Activated CD4-positive, CD25-positive, alpha-beta regulatory T cell treated with anti-CD3 and anti-CD28 coated beads, Interleukin-2, amount 50 U/mL, for 72 hours (primary cell): ENCODE measurements at regions not wholly inside any gene's neighbourhood (a gene's known extent, or its start where the extent isn't known, plus 50 kb on each side); places are given as distances from the start of the nearest gene placed in this dataset.

Experiments used
- DNase-seq: peaks from one replicate; pipeline ENCODE4 v3.0.0; 2021

GRCh38 chr7:45235905-45236304, 78.3 kb downstream of the RAMP3 start:
- no peak for DNase-seq

- DNase-seq: no peak
These were observed 79.1 kb downstream of the RAMP3 start for GRCh38 chr7:45236666-45237065.

DNA sequence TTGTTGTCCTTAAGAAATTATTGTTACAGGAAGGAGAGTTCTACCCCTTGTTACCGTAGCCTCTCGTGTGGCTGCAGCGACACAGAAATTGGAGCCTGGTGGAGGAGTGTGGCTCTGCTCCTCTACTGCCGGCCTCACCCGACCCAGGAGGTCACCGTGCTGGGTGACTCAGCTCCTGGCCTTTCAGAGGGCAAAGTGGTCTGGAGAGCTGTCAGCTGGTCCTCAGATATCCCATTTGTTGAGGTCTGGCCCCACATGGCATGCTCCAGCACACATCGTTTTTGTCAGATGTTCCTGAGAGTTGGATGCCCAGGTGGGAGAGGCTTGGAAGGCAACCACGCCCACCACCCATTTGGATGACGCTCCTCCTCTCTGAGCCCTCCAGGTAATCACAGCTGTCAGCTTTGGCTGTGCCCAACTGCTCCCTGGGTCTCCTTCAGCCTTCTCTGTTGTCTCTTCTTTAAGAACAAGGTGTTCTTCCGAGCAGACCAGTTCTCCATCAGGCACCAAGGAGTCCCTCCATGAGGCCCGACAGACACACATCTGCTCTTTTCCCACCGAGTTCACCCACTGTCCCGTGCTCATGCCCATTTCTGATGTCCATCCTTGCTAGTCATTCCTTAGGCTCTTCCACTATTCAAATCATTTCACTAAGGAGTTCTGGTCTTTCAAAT, 80.3 kb downstream of the RAMP3 start:
- no peak for DNase-seq

- DNase-seq: no peak
These were observed 81.2 kb downstream of the RAMP3 start for GRCh38 chr7:45238806-45239205.

GRCh38 chr7:45239486-45239885, 81.9 kb downstream of the RAMP3 start:
- no peak for DNase-seq

DNA sequence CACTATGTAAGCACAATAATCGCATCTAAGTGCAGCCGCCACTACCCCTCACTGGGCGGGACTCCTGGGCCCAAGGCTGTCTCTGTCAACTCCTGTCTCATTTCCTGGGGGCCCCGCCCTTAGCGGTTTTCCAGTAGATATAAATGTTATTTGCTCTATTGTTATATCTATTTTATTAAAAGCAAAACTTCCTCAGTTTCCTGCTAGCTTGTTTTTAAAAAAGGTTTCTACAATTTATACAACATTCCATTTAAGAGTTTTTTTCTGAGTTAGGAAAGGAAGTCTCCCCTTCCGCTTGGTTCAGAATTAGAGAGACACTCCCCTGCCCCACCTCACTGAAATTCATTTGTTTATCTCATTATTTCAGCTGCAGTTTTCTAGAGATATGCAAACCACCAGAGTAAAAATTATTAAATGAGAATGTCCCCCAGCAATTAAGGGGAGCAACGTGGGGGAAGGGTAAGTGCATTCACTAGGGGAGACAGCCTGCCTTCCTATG, 82.7 kb downstream of the RAMP3 start:
- no peak for DNase-seq

GRCh38 chr7:45240926-45241325, 83.3 kb downstream of the RAMP3 start:
- no peak for DNase-seq

DNA sequence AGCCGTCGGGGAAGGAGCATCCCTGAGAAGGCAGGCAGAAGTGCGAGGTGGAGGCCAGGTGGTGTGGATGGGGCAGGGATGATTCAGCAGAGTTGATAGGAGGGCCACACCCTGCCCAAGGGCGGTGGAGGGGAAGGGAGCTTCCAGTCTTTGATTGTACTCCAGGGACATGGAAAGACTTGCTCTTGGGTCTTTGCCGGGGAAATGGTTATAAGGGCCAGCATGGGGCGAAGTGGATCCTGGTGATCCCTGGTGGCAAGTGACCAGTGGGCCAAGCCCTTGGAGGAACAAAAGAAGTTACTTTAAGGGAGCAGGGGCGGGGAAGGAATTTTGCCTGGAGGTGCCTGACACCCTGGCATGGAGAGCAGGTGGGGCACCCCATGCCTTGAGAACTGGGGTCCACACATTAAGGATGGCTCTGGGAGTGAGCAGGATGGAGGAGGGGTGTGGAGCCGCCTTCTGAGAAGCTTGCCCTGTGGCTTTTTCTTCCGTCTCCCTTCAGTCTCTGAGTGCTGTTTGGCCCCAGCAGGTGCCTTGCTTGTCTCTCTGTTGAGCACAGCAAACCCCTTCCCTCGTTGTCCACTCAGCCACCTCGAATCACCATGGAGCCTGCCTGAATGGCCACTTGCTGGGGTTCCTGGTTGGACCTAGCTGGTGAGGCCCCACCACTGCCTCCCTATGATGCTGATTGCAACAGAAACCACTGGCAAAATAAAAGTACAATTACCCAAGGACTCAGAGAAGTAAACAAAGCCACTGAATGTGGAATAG, 83.9 kb downstream of the RAMP3 start:
- DNase-seq: no peak

GRCh38 chr7:45242261-45242660, 84.7 kb downstream of the RAMP3 start:
- DNase-seq: no peak

- no peak for DNase-seq
These were observed 85.1 kb downstream of the RAMP3 start for GRCh38 chr7:45242698-45243097.

DNA sequence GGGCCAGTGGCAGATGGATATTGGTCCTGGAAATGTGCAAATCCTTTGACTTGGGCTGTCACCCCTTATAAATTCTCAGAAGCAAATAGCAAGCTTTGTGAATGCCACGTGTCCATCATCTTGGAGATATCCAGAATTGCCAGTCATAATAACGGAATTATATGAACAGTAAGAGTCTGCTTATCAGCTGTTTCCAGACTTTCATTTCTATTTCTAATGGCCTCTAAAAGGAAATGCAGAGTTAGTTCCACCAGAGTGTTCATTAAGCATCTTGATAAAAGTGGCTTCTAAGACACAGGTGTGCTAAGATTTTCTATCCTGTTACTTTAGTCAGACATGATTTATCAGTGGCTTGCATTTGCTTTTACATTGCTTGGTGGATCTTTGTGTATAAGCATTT, 87.4 kb downstream of the RAMP3 start:
- no peak for DNase-seq

GRCh38 chr7:45246339-45246738, 88.7 kb downstream of the RAMP3 start:
- DNase-seq: no peak

- no peak for DNase-seq
These were observed 94.7 kb downstream of the RAMP3 start for GRCh38 chr7:45252248-45252647.

GRCh38 chr7:45252857-45253256, 95.3 kb downstream of the RAMP3 start:
- no peak for DNase-seq

DNA sequence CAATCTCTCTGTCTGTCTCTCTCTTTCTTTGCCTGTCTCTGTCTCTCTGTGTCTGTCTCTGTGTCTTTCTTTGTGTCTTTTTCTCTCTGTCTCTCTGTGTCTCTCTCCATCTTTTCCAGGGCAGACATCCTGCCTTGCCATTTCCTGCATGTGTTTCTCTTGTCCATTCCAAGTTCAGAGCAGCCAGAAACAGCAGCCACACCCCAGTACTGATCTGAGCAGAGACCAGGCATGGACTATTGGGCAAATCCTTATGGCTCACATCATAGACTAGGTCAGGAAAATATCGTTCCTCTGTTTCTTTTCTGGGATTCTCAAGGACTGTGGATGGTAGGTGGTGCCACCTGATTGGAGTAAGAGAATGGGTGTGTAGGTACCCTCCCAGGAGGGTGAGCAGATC, 95.8 kb downstream of the RAMP3 start:
- DNase-seq: no peak

DNA sequence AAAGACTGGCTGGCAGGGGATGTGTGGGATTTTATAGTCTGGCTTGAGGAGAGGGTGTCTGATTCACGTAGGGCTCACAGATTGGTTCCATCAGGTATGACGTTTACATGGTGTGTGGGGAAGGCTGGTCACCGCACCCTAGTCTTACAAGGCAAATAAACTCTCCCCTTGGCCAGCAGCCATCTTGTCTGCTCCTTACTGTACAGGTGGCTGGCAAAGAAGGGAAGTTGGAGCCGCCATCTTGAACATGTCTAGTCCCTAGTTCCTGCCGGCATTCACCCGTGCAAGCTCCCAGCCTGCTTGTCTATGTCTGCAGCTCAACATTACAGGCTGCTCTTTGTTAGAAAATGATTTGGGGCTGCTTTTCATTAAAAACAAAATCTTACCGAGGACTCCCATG, 97.6 kb downstream of the RAMP3 start:
- DNase-seq: no peak

GRCh38 chr7:45256309-45256708, 98.7 kb downstream of the RAMP3 start:
- DNase-seq: no peak

DNA sequence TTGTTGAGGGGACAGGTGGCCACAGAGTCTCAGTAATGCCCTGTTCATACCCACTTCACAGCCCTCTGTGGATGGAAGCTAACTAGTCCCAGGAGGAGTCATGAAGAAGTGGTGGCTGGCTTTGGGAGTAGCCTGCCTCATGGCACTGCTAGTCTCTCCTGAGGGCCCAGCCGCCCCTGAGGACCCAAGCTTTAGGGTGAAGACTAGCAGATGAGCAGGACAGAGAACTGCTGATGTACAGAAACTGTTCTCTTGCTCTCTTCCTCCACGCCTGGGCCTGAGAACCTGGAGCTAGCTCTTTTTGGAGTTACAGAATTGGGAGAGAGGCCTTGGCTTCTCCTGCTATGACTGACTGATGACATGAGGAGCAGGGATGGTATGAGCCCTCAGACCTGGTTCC, 99.2 kb downstream of the RAMP3 start:
- DNase-seq: no peak

GRCh38 chr7:45257284-45257683, 99.7 kb downstream of the RAMP3 start:
- no peak for DNase-seq

DNA sequence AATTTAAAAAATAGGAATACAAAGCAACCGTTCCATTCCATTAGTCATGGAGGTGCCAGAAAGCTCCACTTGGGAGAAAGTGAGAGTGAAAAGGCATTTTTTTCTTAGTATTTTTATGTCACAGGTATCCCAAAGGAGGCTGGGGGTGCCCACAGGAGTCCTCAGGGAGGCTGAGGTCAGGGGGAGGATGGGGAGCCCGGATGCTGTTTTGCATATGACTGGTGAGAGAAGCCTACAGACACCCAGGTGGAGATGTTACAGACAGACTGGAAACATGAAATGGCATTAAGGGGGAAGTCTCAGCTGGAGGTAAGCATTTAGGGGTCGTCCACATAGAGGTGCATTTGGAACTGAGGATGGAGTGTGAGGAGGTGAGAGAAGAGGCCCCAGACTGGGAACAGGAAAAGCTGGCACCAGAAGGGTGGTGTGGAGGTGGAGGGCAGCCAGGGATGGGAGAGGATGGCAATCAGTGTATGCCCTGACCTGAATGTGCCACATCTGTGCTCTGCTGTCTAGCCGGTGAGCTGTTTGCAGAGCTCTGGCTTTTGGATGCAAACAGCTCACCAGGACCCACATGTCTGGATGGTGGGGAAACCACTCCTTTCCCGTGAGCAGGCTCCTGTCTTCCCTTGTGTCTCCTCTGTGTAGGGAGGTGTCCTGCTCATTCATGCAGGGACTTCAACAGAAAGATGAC, 101.1 kb downstream of the RAMP3 start:
- no peak for DNase-seq

- no peak for DNase-seq
These were observed 101.6 kb downstream of the RAMP3 start for GRCh38 chr7:45259227-45259596.

GRCh38 chr7:45259966-45260646, 102.5 kb downstream of the RAMP3 start:
- DNase-seq: peak; percentile 86

DNA sequence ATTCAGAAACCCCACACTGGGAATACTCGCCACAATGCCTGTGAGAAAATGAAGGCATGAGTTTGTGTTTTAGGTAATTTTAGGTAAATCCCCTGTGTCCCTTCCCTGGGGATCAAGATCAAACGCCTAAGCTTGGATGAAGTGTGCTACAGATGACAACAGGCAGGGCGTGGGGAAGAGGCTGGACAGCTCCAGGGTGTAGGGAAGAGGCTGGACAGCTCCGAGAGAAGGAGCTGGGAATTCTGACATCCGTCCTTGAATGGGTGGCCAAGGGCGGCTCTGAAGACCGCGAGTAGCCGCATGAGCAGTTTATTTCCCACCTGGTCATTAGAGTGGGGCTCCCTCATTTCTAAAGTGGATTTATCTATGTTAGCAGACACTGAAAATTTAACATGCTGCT, 109.7 kb downstream of the RAMP3 start:
- DNase-seq: no peak
